Osteocyte (in vitro differentiated cells): ENCODE measurements at regions not wholly inside any gene's neighbourhood (a gene's known extent, or its start where the extent isn't known, plus 50 kb on each side); places are given as distances from the start of the nearest gene placed in this dataset.

Experiments
- DNase-seq: peaks from one replicate; pipeline ENCODE4 v3.0.0; 2021; ENCODE audit warnings: mixed read lengths; ENCODE audit not compliant: unreplicated experiment; ENCODE audit errors: extremely low spot score
- H3K27ac Mint-ChIP-seq: one replicate; pipeline ENCODE4 v1.8.0; 2021; ENCODE audit warnings: mild to moderate bottlenecking, mixed read lengths; ENCODE audit not compliant: unreplicated experiment
- H3K27me3 Mint-ChIP-seq: one replicate; pipeline ENCODE4 v1.8.0; 2021; ENCODE audit warnings: mixed read lengths; ENCODE audit not compliant: unreplicated experiment
- H3K36me3 Mint-ChIP-seq: one replicate; pipeline ENCODE4 v1.8.0; 2021; ENCODE audit warnings: mixed read lengths; ENCODE audit not compliant: unreplicated experiment
- H3K4me1 Mint-ChIP-seq: one replicate; pipeline ENCODE4 v1.8.0; 2021; ENCODE audit warnings: mixed read lengths; ENCODE audit not compliant: unreplicated experiment
- H3K4me3 Mint-ChIP-seq: one replicate; pipeline ENCODE4 v1.8.0; 2021; ENCODE audit warnings: mild to moderate bottlenecking, moderate library complexity, mixed read lengths; ENCODE audit not compliant: unreplicated experiment
- H3K9me3 Mint-ChIP-seq: one replicate; pipeline ENCODE4 v1.8.0; 2021; ENCODE audit warnings: mixed read lengths; ENCODE audit not compliant: unreplicated experiment
- CTCF ChIP-seq: fragments of 200-600 bp; sonication (generic); IDR thresholded peaks from 2 replicates; pipeline ENCODE4 v1.5.0; 2021; ENCODE audit warnings: antibody characterized with exemption, mild to moderate bottlenecking, moderate library complexity

- no peaks in the 10 kb centered on the region for H3K4me1 Mint-ChIP-seq
- no peaks in the 10 kb centered on the region for H3K36me3 Mint-ChIP-seq
- H3K9me3 Mint-ChIP-seq: peaks cover 7% of the 10 kb centered on the region
- no peaks in the 10 kb centered on the region for H3K27me3 Mint-ChIP-seq
- DNase-seq: no peak
- H3K27ac Mint-ChIP-seq: no peak overlapping the region
- no peak for TF ChIP-seq CTCF
- no peak overlapping the region for H3K4me3 Mint-ChIP-seq
These were observed 566.8 kb upstream of the TMPRSS15 start for GRCh38 chr21:18970416-18970815.

DNA sequence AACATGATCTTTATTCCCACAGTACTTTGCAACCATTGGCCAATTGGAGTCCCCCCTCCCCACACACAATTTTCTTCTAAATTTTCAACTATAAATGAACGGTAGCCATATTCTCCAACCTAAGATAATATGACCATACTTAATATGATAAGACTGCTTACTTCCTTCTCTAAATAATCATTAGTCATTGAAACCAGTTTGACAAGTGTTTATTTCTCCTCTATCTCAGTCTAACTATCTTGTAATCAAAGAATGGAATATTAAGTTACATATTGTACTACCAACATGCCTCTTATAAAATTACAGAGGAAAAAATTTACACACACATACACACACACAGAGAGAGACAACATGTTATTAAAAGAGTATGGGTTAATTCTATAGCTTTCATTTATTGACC is 567.4 kb upstream of the TMPRSS15 start:
- TF ChIP-seq CTCF: no peak
- H3K9me3 Mint-ChIP-seq: peaks cover 4% of the 10 kb centered on the region
- H3K4me3 Mint-ChIP-seq: no peak overlapping the region

GRCh38 chr21:18985584-18985983 is 582.0 kb upstream of the TMPRSS15 start:
- no peaks in the 10 kb centered on the region for H3K36me3 Mint-ChIP-seq
- no peaks in the 10 kb centered on the region for H3K27me3 Mint-ChIP-seq
- peaks cover 17% of the 10 kb centered on the region for H3K9me3 Mint-ChIP-seq
- TF ChIP-seq CTCF: no peak
- DNase-seq: no peak
- no peak overlapping the region for H3K4me3 Mint-ChIP-seq
- peaks cover 9% of the 10 kb centered on the region for H3K4me1 Mint-ChIP-seq
- H3K27ac Mint-ChIP-seq: no peak overlapping the region

More for the DNA sequence above, 567.4 kb upstream of the TMPRSS15 start:
- H3K27me3 Mint-ChIP-seq: no peaks in the 10 kb centered on the region
- no peaks in the 10 kb centered on the region for H3K4me1 Mint-ChIP-seq
- no peak for DNase-seq
- H3K36me3 Mint-ChIP-seq: no peaks in the 10 kb centered on the region
- H3K27ac Mint-ChIP-seq: no peak overlapping the region

- H3K36me3 Mint-ChIP-seq: no peaks in the 10 kb centered on the region
- H3K4me1 Mint-ChIP-seq: peaks cover 10% of the 10 kb centered on the region
- H3K4me3 Mint-ChIP-seq: no peak overlapping the region
- no peaks in the 10 kb centered on the region for H3K27me3 Mint-ChIP-seq
- H3K27ac Mint-ChIP-seq: no peak overlapping the region
- DNase-seq: no peak
- TF ChIP-seq CTCF: no peak
- peaks cover 17% of the 10 kb centered on the region for H3K9me3 Mint-ChIP-seq
These were observed 582.6 kb upstream of the TMPRSS15 start for GRCh38 chr21:18986197-18986596.

DNA sequence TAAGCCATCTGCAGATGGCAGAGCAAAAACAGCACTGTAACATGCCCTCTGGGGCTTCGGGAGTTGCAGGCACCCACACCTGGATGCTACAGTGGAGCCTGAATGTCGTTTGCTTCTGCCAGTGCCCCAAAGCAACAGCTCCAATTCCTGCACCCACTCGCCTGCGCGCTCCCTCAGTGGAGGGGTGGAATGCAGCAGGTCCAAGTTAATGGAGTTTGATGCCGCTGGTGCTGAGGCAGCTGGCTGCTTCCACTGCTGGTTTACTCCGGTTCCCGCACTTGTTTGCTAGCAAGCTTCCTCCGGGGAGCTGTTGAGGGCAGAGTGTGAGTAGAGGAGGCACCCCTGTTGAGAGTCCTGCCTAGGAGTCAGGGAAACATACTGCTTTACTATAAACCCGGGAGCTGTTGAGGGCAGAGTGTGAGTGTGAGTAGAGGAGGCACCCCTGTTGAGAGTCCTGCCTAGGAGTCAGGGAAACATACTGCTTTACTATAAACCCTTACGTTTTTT is 584.0 kb upstream of the TMPRSS15 start:
- peaks cover 17% of the 10 kb centered on the region for H3K9me3 Mint-ChIP-seq
- no peak for TF ChIP-seq CTCF
- no peaks in the 10 kb centered on the region for H3K27me3 Mint-ChIP-seq
- H3K4me1 Mint-ChIP-seq: peaks cover 10% of the 10 kb centered on the region
- H3K4me3 Mint-ChIP-seq: no peak overlapping the region
- no peak overlapping the region for H3K27ac Mint-ChIP-seq
- DNase-seq: no peak
- no peaks in the 10 kb centered on the region for H3K36me3 Mint-ChIP-seq
